H1 (cell line): ENCODE measurements at regions not wholly inside any gene's neighbourhood (a gene's known extent, or its start where the extent isn't known, plus 50 kb on each side); places are given as distances from the start of the nearest gene placed in this dataset.

Experiments used
- CHD7 ChIP-seq: fragments of 300-600 bp; sonication (generic); IDR thresholded peaks from 2 replicates; pipeline ENCODE4 v1.7.1; 2012; ENCODE audit warnings: low read length, moderate library complexity, mild to moderate bottlenecking, inconsistent platforms; ENCODE audit not compliant: insufficient replicate concordance
- E2F6 ChIP-seq: IDR thresholded peaks from 2 replicates; pipeline ENCODE4 v1.6.1; 2012; ENCODE audit warnings: inconsistent platforms
- EGR1 ChIP-seq: IDR thresholded peaks from 2 replicates; pipeline ENCODE4 v1.6.1; 2011; ENCODE audit warnings: low read depth, low read length, borderline replicate concordance
- EP300 ChIP-seq, 2 experiments: IDR thresholded peaks; 1 replicate in 1 of 2; 2 replicates in 1 of 2; pipeline ENCODE4 v1.6.1; 2011 to 2012; ENCODE audit warnings: low read depth in 2 of 2, low read length in 2 of 2, mild to moderate bottlenecking in 2 of 2, borderline replicate concordance in 1 of 2, inconsistent platforms in 1 of 2, moderate library complexity in 1 of 2
- HDAC2 ChIP-seq, 2 experiments: fragments of 300-600 bp in 1 of 2; sonication (generic) in 1 of 2; IDR thresholded peaks; 2 replicates each; pipeline ENCODE4 v1.6.1; 2011 to 2012; ENCODE audit warnings: low read depth in 2 of 2, low read length in 2 of 2, mild to moderate bottlenecking in 2 of 2, moderate library complexity in 2 of 2, borderline replicate concordance in 1 of 2, inconsistent platforms in 1 of 2
- HDAC6 ChIP-seq: IDR thresholded peaks from one replicate; pipeline ENCODE4 v1.7.1; 2012; ENCODE audit warnings: low read depth, mild to moderate bottlenecking, inconsistent platforms, low read length, moderate library complexity
- NRF1 ChIP-seq: IDR thresholded peaks from 2 replicates; pipeline ENCODE4 v1.6.1; 2011; ENCODE audit warnings: mild to moderate bottlenecking, low read depth, low read length, improper control_type of control experiment
- RFX5 ChIP-seq: IDR thresholded peaks from 2 replicates; pipeline ENCODE4 v1.6.1; 2011; ENCODE audit warnings: low read depth, low read length, improper control_type of control experiment, borderline replicate concordance
- SAP30 ChIP-seq: fragments of 300-600 bp; sonication (generic); IDR thresholded peaks from 2 replicates; pipeline ENCODE4 v1.7.1; 2012; ENCODE audit warnings: low read length, moderate library complexity, mild to moderate bottlenecking, inconsistent platforms; ENCODE audit not compliant: insufficient read depth, insufficient replicate concordance
- SIN3A ChIP-seq, 2 experiments: IDR thresholded peaks in 1 of 2; conservative IDR thresholded peaks in 1 of 2; 2 replicates each; pipeline ENCODE4 v1.6.1; 2011 to 2012; ENCODE audit warnings: low read length in 2 of 2, improper control_type of control experiment in 1 of 2, low read depth in 1 of 2, mild to moderate bottlenecking in 1 of 2

GRCh38 chr1:29824025-29824424 lies 587.7 kb downstream of the PTPRU start (continued):
- TF ChIP-seq CHD7 (no peak), HDAC2 (IDR thresholded peaks at IDR 0.05; ENCODE audit: borderline replicate concordance in 1 of 2, low read depth in 2 of 2, low read length in 2 of 2) (no peak), RFX5 (no peak), EGR1 (no peak), SAP30 (no peak), E2F6 (no peak), HDAC6 (no peak), SIN3A (conservative IDR thresholded peaks at IDR 0.05 in 1 of 2, IDR thresholded peaks at IDR 0.05 in 1 of 2; ENCODE audit: low read depth in 1 of 2, low read length in 2 of 2) (no peak), NRF1 (no peak), EP300 (IDR thresholded peaks at IDR 0.05; ENCODE audit: borderline replicate concordance in 1 of 2, low read depth in 2 of 2, low read length in 2 of 2) (no peak)
